ENCODE measurements at regions not wholly inside any gene's neighbourhood (a gene's known extent, or its start where the extent isn't known, plus 50 kb on each side); places are given as distances from the start of the nearest gene placed in this dataset.

- TF ChIP-seq ARNTL (CRISPR knock-in tag; IDR thresholded peaks at IDR 0.05; ENCODE audit: borderline replicate concordance, low read depth) (no peak), PATZ1 (CRISPR knock-in tag; IDR thresholded peaks at IDR 0.05; ENCODE audit: borderline replicate concordance) (no peak), SNAI2 (CRISPR knock-in tag; IDR thresholded peaks at IDR 0.05) (no peak), TOX (CRISPR knock-in tag; IDR thresholded peaks at IDR 0.05; ENCODE audit: borderline replicate concordance) (no peak), CSDC2 (CRISPR knock-in tag; IDR thresholded peaks at IDR 0.05) (no peak), ESRRG (CRISPR knock-in tag; IDR thresholded peaks at IDR 0.05) (no peak), OSR1 (CRISPR knock-in tag; IDR thresholded peaks at IDR 0.05) (no peak), RARB (CRISPR knock-in tag; IDR thresholded peaks at IDR 0.05) (no peak), ZC3H10 (CRISPR knock-in tag; IDR thresholded peaks at IDR 0.05) (no peak), ISL1 (CRISPR knock-in tag; IDR thresholded peaks at IDR 0.05) (no peak)
Observed at GRCh38 chr1:63034256-63034655, 250.3 kb downstream of the ATG4C start.
